HL-60 (cell line): ENCODE measurements at regions not wholly inside any gene's neighbourhood (a gene's known extent, or its start where the extent isn't known, plus 50 kb on each side); places are given as distances from the start of the nearest gene placed in this dataset.

Source experiments
- CTCF ChIP-seq: IDR thresholded peaks from one replicate; pipeline ENCODE4 v1.5.1; 2011; ENCODE audit warnings: low read length, control low read depth, inconsistent platforms; ENCODE audit not compliant: insufficient read depth
- GABPA ChIP-seq: IDR thresholded peaks from 2 replicates; pipeline ENCODE4 v1.6.1; 2012; ENCODE audit warnings: low read depth
- POLR2AphosphoS5 ChIP-seq: IDR thresholded peaks from 2 replicates; pipeline ENCODE4 v1.6.1; 2012; ENCODE audit warnings: low read depth
- REST ChIP-seq: IDR thresholded peaks from 2 replicates; pipeline ENCODE4 v1.6.1; 2012; ENCODE audit warnings: low read depth; ENCODE audit not compliant: insufficient replicate concordance
- SPI1 ChIP-seq: IDR thresholded peaks from 2 replicates; pipeline ENCODE4 v1.6.1; 2012; ENCODE audit warnings: low read depth, mild to moderate bottlenecking, borderline replicate concordance

- TF ChIP-seq CTCF, result no peak
- no peak for TF ChIP-seq SPI1
- TF ChIP-seq REST, result no peak
- no peak for TF ChIP-seq POLR2AphosphoS5
- TF ChIP-seq GABPA, result no peak
Measured at GRCh38 chr5:15092801-15093200, 221.2 kb upstream of the ANKH start.
